VCaP (cell line): ENCODE measurements at regions not wholly inside any gene's neighbourhood (a gene's known extent, or its start where the extent isn't known, plus 50 kb on each side); places are given as distances from the start of the nearest gene placed in this dataset.

Source experiments
- H3K27ac ChIP-seq: fragments of 450-650 bp; 2 replicates; pipeline ENCODE4 v1.5.1; 2017
- TF ChIP-seq, protein P1 (sequence below): fragments of 450-650 bp; conservative IDR thresholded peaks from 2 replicates; pipeline ENCODE4 v1.5.1; 2017; ENCODE audit warnings: mild to moderate bottlenecking, moderate library complexity

DNA sequence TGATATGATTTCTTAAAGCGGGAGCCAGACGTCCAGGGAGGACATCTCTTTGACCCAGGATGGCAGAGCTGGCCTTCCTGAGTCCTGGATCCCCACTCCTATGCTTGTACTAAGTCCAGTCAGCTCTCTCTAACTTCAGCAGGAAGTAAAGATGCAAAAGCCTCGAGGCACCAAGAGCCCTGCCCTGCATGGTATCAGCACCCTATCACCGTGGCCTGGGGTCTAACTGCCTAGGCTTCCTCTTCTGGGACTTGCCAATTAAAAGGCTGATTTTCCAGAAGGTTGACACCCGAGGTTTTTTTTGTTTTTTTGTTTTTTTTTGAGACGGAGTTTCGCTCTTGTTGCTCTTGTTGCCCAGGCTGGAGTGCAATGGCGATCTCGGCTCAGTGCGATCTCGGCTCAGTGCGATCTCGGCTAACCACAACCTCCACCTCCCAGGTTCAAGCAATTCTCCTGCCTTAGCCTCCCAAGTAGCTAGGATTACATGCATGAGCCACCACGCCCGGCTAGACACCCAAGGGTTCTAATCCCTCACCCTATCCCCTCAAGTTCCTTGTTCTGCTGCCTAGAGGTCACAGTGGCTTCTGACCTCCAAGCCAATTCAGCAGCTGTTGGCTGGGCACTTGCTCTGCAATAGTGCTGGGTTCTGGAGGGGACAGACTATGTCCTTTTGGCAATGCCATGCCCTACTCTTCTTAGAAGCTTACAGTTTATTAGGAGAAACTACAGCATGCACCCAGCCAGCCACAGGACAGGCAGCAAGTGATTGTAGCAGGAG is 50.6 kb upstream of the FTH1 start:
- H3K27ac ChIP-seq: no peak overlapping the region
- TF ChIP-seq, protein P1, sequence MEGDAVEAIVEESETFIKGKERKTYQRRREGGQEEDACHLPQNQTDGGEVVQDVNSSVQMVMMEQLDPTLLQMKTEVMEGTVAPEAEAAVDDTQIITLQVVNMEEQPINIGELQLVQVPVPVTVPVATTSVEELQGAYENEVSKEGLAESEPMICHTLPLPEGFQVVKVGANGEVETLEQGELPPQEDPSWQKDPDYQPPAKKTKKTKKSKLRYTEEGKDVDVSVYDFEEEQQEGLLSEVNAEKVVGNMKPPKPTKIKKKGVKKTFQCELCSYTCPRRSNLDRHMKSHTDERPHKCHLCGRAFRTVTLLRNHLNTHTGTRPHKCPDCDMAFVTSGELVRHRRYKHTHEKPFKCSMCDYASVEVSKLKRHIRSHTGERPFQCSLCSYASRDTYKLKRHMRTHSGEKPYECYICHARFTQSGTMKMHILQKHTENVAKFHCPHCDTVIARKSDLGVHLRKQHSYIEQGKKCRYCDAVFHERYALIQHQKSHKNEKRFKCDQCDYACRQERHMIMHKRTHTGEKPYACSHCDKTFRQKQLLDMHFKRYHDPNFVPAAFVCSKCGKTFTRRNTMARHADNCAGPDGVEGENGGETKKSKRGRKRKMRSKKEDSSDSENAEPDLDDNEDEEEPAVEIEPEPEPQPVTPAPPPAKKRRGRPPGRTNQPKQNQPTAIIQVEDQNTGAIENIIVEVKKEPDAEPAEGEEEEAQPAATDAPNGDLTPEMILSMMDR: no peak
